ENCODE measurements at regions not wholly inside any gene's neighbourhood (a gene's known extent, or its start where the extent isn't known, plus 50 kb on each side); places are given as distances from the start of the nearest gene placed in this dataset.

GRCh38 chr5:175798626-175799025 is 72.8 kb upstream of the CPLX2 start:
- intact Hi-C loops (cut with micrococcal nuclease): no loop called here
- Mint-ChIP-seq H3K27ac (ENCODE audit: low read depth, unreplicated experiment) (no peak overlapping the region), H3K4me1 (ENCODE audit: insufficient read depth, unreplicated experiment) (peaks cover 6% of the 10 kb centered on the region), H3K36me3 (ENCODE audit: insufficient read depth, unreplicated experiment) (no peaks in the 10 kb centered on the region), H3K4me3 (ENCODE audit: unreplicated experiment) (no peak overlapping the region), H3K9me3 (ENCODE audit: unreplicated experiment) (no peaks in the 10 kb centered on the region), H3K27me3 (ENCODE audit: insufficient read depth, unreplicated experiment) (peaks cover 42% of the 10 kb centered on the region)
- CTCF ChIA-PET: interaction anchor here (0.5 to 2.7 kb wide), 5 partner anchors 9 to 277 kb away, joined by 3 to 16 read pairs (median 3); no protein-coding TSS in a partner anchor
- no TSS peak for BruUV-seq (replicated peaks)
- no peak for DNase-seq (ENCODE audit: unreplicated experiment)
- no peak for TF ChIP-seq CTCF (IDR thresholded peaks at IDR 0.05; ENCODE audit: unreplicated experiment)
- POLR2A ChIA-PET: interaction anchor here (0.8 to 1.8 kb wide), 2 partner anchors 11 to 816 kb away, joined by 3 to 7 read pairs; no protein-coding TSS in a partner anchor

- POLR2A ChIA-PET: no interaction called here
- no peak overlapping the region for H3K27ac Mint-ChIP-seq (ENCODE audit: low read depth, unreplicated experiment)
- intact Hi-C loops (cut with micrococcal nuclease): no loop called here
Observed at GRCh38 chr5:175800656-175801081, 70.7 kb upstream of the CPLX2 start.

GRCh38 chr5:175802361-175802760 is 69.0 kb upstream of the CPLX2 start:
- TF ChIP-seq CTCF (IDR thresholded peaks at IDR 0.05; ENCODE audit: unreplicated experiment): no peak
- Mint-ChIP-seq H3K4me3 (ENCODE audit: unreplicated experiment) (no peak overlapping the region), H3K27me3 (ENCODE audit: insufficient read depth, unreplicated experiment) (peaks cover 42% of the 10 kb centered on the region), H3K9me3 (ENCODE audit: unreplicated experiment) (no peaks in the 10 kb centered on the region), H3K4me1 (ENCODE audit: insufficient read depth, unreplicated experiment) (peaks cover 6% of the 10 kb centered on the region), H3K36me3 (ENCODE audit: insufficient read depth, unreplicated experiment) (no peaks in the 10 kb centered on the region), H3K27ac (ENCODE audit: low read depth, unreplicated experiment) (no peak overlapping the region)
- DNase-seq (ENCODE audit: unreplicated experiment): no peak
- ChIA-PET POLR2A (interaction anchor here (0.7 kb wide), 2 partner anchors 15 to 84 kb away, joined by 3 read pairs; no protein-coding TSS in a partner anchor), CTCF (interaction anchor here (0.6 kb wide), 3 partner anchors 76 to 338 kb away, joined by 3 to 4 read pairs (median 3); no protein-coding TSS in a partner anchor)
- BruUV-seq (replicated peaks): no TSS peak
- intact Hi-C loops (cut with micrococcal nuclease): no loop called here

More at GRCh38 chr5:175800656-175801081, 70.7 kb upstream of the CPLX2 start:
- peak; percentile 75 for DNase-seq (ENCODE audit: unreplicated experiment)
- Mint-ChIP-seq H3K4me1 (ENCODE audit: insufficient read depth, unreplicated experiment) (peaks cover 6% of the 10 kb centered on the region), H3K36me3 (ENCODE audit: insufficient read depth, unreplicated experiment) (no peaks in the 10 kb centered on the region), H3K9me3 (ENCODE audit: unreplicated experiment) (no peaks in the 10 kb centered on the region), H3K4me3 (ENCODE audit: unreplicated experiment) (no peak overlapping the region), H3K27me3 (ENCODE audit: insufficient read depth, unreplicated experiment) (peaks cover 33% of the 10 kb centered on the region)
- CTCF ChIA-PET: no interaction called here
- no peak for TF ChIP-seq CTCF (IDR thresholded peaks at IDR 0.05; ENCODE audit: unreplicated experiment)
- no TSS peak for BruUV-seq (replicated peaks)

GRCh38 chr5:175803254-175803653 is 68.1 kb upstream of the CPLX2 start:
- CTCF ChIA-PET: no interaction called here
- TF ChIP-seq CTCF (IDR thresholded peaks at IDR 0.05; ENCODE audit: unreplicated experiment): no peak
- POLR2A ChIA-PET: no interaction called here
- no peak overlapping the region for H3K4me3 Mint-ChIP-seq (ENCODE audit: unreplicated experiment)
- H3K27ac Mint-ChIP-seq (ENCODE audit: low read depth, unreplicated experiment): no peak overlapping the region
- no peaks in the 10 kb centered on the region for H3K36me3 Mint-ChIP-seq (ENCODE audit: insufficient read depth, unreplicated experiment)
- H3K4me1 Mint-ChIP-seq (ENCODE audit: insufficient read depth, unreplicated experiment): peaks cover 6% of the 10 kb centered on the region
- no peaks in the 10 kb centered on the region for H3K9me3 Mint-ChIP-seq (ENCODE audit: unreplicated experiment)
- H3K27me3 Mint-ChIP-seq (ENCODE audit: insufficient read depth, unreplicated experiment): peaks cover 40% of the 10 kb centered on the region
- intact Hi-C loops (cut with micrococcal nuclease): no loop called here
- BruUV-seq (replicated peaks): no TSS peak
- no peak for DNase-seq (ENCODE audit: unreplicated experiment)
